Duodenal mucosa (tissue), 2 donors: ENCODE measurements at regions not wholly inside any gene's neighbourhood (a gene's known extent, or its start where the extent isn't known, plus 50 kb on each side); places are given as distances from the start of the nearest gene placed in this dataset.

ENCODE experiments used
- H3K27ac ChIP-seq: one replicate; pipeline ENCODE4 v1.7.0; 2013; ENCODE audit warnings: low read depth, low read length
- H3K27me3 ChIP-seq, 2 donors: one replicate each; pipeline ENCODE4 v1.7.0; 2013; ENCODE audit warnings: low read length in 2 of 2, control low read depth in 1 of 2; ENCODE audit not compliant: insufficient read depth in 2 of 2, control insufficient read depth in 1 of 2
- H3K36me3 ChIP-seq, 2 donors: one replicate each; pipeline ENCODE4 v1.7.0; 2013; ENCODE audit warnings: low read length in 2 of 2, control low read depth in 1 of 2; ENCODE audit not compliant: insufficient read depth in 2 of 2, control insufficient read depth in 1 of 2
- H3K4me1 ChIP-seq, 2 donors: one replicate each; pipeline ENCODE4 v1.7.0; 2013; ENCODE audit warnings: low read length in 2 of 2, control low read depth in 1 of 2; ENCODE audit not compliant: insufficient read depth in 2 of 2, control insufficient read depth in 1 of 2
- H3K4me3 ChIP-seq, 2 donors: one replicate each; pipeline ENCODE4 v1.7.0; 2013; ENCODE audit warnings: low read length in 2 of 2, low read depth in 1 of 2
- H3K9ac ChIP-seq, 2 donors: one replicate each; pipeline ENCODE4 v1.7.0; 2013; ENCODE audit warnings: low read length in 2 of 2, low read depth in 1 of 2
- H3K9me3 ChIP-seq, 2 donors: one replicate each; pipeline ENCODE4 v1.7.0; 2013; ENCODE audit warnings: low read length in 2 of 2, control low read depth in 1 of 2; ENCODE audit not compliant: control insufficient read depth in 1 of 2

DNA sequence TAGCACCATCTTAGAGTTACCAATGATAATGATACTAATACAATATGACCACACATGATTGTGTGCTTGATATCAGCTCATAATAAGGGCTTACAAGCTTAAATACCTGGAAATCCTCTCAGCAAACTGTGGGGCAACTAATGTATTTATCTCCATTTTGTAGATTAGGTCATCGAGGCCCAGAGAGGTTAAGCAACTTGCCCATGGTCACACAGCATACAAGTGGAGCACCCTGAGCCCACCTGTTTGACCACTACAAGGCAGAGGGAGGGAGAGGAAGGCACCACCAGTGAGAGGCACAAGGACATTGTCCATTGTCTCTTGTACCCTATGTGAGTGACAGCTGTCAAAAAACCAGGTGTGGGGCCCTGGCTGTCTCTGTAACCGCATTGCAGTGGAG is 123.7 kb downstream of the MIAT start:
- H3K9me3 ChIP-seq = peaks cover 6 to 7% of the 10 kb centered on the region in 2 donors
- H3K9ac ChIP-seq = no peak overlapping the region
- H3K27me3 ChIP-seq = no peaks in the 10 kb centered on the region
- no peak overlapping the region for H3K4me3 ChIP-seq
- no peaks in the 10 kb centered on the region for H3K4me1 ChIP-seq
- H3K36me3 ChIP-seq = peaks cover 26 to 66% of the 10 kb centered on the region in 2 donors
- H3K27ac ChIP-seq = no peak overlapping the region

DNA sequence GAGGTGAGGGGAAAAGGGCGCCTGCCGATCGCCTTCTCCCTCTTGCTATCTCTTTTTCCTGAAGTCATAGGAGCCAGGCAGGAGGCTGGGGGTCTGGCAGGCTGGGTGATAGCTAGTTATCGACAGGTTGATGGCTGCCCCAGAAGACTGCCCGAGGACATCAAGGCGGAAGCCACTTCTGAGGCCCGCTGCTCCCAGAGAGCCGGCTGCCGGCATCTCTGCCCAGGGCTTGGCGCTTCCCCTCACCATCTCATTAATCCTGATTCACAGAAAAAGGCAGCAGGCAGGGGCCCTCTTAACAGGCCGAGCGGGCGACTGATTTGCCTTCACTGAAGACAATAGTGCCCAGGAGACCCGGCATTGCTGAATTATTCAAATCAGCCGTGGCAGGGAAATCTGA is 124.2 kb downstream of the MIAT start:
- H3K27me3 ChIP-seq = no peaks in the 10 kb centered on the region
- no peak overlapping the region for H3K9ac ChIP-seq
- H3K9me3 ChIP-seq = peaks cover 6 to 7% of the 10 kb centered on the region in 2 donors
- H3K36me3 ChIP-seq = peaks cover 23 to 66% of the 10 kb centered on the region in 2 donors
- H3K4me3 ChIP-seq = no peak overlapping the region
- no peaks in the 10 kb centered on the region for H3K4me1 ChIP-seq
- no peak overlapping the region for H3K27ac ChIP-seq

DNA sequence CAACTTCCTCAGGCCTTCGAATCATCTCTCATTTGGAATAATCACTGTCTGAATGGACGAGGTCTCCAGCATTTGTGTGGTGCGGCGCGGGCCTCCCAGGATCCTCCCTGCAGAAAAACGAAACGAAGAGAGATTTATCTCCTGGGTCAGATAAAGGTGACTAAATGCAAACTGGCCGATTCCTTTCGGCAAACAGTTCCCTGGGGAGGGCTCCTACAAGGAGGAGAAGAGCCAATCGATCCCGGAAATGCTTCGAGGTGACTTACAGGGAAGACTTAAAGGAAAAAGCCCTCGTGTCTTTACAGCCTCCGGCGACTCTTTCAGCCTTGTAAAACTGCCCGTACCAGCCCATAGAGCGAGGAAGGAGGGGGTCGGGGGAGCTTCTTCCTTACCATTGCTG is 126.5 kb downstream of the MIAT start:
- H3K9ac ChIP-seq = no peak overlapping the region
- H3K4me3 ChIP-seq = no peak overlapping the region
- H3K9me3 ChIP-seq = peaks cover 6 to 7% of the 10 kb centered on the region in 2 donors
- no peaks in the 10 kb centered on the region for H3K4me1 ChIP-seq
- H3K27ac ChIP-seq = no peak overlapping the region
- H3K36me3 ChIP-seq = peaks cover 18 to 45% of the 10 kb centered on the region in 2 donors
- H3K27me3 ChIP-seq = no peaks in the 10 kb centered on the region

DNA sequence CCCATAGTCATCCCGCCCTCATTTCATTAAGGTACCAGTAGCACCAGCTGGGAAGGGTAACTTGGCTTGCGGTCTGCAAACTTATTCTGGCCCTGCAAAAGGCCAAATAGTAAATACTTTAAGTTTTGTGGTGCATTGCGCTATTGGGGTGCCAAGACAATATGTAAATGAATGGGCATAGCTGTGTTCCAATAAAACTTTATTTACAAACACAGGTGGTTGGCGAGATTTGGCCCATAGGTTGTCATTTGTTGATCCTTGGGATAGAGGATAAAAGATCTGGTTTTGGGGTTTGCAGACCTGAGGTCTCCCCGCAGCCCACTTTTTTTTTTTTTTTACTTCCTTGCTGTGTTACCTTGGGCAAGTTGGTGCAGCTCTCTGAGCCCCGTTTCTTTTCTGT is 127.4 kb downstream of the MIAT start:
- H3K27ac ChIP-seq = no peak overlapping the region
- peaks cover 15 to 36% of the 10 kb centered on the region in 2 donors for H3K36me3 ChIP-seq
- H3K9me3 ChIP-seq = peaks cover 3% of the 10 kb centered on the region in 2 donors
- no peaks in the 10 kb centered on the region for H3K4me1 ChIP-seq
- H3K27me3 ChIP-seq = no peaks in the 10 kb centered on the region
- no peak overlapping the region for H3K9ac ChIP-seq
- no peak overlapping the region for H3K4me3 ChIP-seq

DNA sequence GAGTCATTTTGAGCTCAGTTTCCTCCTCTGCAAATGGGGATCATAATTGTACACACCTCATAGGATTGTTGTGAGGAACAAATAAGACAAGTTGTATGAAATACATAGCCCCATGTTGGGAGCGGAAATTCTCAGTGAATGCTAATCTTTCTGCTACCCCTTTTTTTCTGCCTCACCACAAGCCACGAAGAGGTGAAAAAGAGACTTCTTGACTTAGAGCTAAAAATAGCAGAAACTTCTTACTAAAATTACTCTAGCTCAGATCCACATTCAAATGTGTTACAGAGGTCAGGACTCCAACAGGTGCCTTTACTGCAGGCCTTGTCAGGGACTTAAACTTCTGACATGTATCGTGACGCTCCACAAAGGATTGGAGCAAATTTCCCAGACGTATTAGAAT is 128.5 kb downstream of the MIAT start:
- H3K4me3 ChIP-seq = no peak overlapping the region
- no peak overlapping the region for H3K27ac ChIP-seq
- H3K36me3 ChIP-seq = peaks cover 5 to 34% of the 10 kb centered on the region in 2 donors
- H3K9me3 ChIP-seq = no peaks in the 10 kb centered on the region
- no peaks in the 10 kb centered on the region for H3K27me3 ChIP-seq
- no peaks in the 10 kb centered on the region for H3K4me1 ChIP-seq
- no peak overlapping the region for H3K9ac ChIP-seq

DNA sequence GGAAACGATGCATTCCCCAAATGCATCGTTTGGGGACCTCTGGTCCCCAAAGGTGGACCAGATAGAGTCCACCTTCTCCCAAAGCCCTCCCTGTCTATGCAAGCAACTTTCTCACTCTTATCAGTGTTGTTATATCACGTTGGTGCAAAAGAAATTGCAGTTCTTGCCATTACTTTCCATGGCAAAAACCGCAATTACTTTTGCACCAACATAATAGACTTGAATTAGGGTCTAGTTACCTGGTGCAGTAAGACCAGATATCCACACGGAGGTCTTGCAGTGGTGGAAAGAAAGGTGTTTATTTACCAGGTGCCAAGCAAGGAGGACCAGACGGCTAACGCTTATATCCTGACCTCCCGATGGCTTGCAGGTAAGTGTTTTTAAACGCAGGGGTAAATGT is 129.0 kb downstream of the MIAT start:
- H3K36me3 ChIP-seq = peaks cover under 1 to 33% of the 10 kb centered on the region in 2 donors

DNA sequence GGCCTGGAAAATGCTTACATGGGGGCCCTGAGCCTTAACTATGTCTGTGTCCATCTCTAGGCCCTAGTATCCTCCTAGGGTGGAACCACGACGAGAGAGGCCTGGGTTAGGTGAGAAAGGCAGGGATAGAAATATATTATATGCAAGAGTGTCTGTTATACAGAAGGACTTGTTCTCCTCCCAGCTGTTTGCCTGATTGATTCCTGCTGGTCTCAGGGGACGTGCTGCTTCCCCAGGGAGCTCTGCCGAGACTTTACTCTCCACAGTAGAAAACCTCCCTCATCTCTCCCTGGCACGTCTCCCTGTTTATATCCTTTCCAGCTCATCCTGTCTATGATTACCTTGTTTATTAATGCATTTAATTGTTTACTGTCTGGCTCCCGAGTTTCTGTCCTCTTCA is 132.6 kb downstream of the MIAT start:
- Histone ChIP-seq H3K27ac (no peak overlapping the region), H3K27me3 (no peaks in the 10 kb centered on the region), H3K9me3 (no peaks in the 10 kb centered on the region), H3K4me1 (no peaks in the 10 kb centered on the region), H3K4me3 (no peak overlapping the region), H3K36me3 (peaks cover 0 to 13% of the 10 kb centered on the region in 2 donors), H3K9ac (no peak overlapping the region)

More for the DNA sequence above, 129.0 kb downstream of the MIAT start:
- Histone ChIP-seq H3K4me1 (no peaks in the 10 kb centered on the region), H3K9ac (no peak overlapping the region), H3K4me3 (no peak overlapping the region), H3K27ac (no peak overlapping the region), H3K9me3 (no peaks in the 10 kb centered on the region), H3K27me3 (no peaks in the 10 kb centered on the region)

DNA sequence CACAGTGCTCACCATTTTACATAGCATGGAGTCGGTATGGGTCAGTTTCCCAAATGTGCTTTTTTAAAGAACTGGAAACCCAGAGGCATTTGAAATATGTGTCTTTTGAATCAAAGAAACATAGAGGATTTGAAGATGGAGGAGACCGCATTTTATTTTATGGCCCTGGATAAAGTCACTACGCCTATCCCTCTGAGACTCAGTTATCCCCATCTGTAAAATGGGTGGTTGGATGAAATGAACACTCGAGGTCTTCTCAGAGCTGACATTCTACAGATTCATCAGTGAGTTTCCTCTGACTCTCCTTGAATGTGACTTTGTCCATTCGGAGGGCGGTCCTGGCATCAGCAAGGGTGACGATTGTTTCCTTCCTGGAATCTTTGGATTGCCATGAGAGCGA is 135.1 kb downstream of the MIAT start:
- Histone ChIP-seq H3K4me3 (no peak overlapping the region), H3K4me1 (no peaks in the 10 kb centered on the region), H3K9ac (no peak overlapping the region), H3K9me3 (no peaks in the 10 kb centered on the region), H3K27ac (no peak overlapping the region), H3K27me3 (no peaks in the 10 kb centered on the region), H3K36me3 (peaks cover 2 to 13% of the 10 kb centered on the region in 2 donors)

DNA sequence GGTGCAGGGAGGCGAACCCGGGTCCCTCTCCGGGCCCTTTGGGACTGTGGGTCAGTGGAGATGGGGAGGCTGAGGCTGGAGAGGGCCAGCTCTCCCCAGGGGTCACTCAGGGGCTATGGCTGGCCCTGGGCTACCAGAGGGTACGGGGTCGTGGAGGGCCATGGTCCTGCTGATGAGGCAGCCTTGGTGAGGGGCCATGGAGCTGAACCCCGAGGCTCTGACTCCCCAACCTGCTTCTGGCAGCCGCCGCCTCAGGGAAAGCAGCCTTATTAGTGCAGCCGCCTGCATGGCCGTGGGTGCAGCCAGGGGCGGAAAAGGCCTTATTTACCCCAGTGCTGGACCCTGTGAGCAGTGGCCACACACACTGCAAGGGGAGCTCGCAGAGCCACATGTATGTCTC is 139.4 kb downstream of the MIAT start:
- Histone ChIP-seq H3K9me3 (no peaks in the 10 kb centered on the region), H3K36me3 (peaks cover 2 to 5% of the 10 kb centered on the region in 2 donors), H3K27ac (no peak overlapping the region), H3K4me3 (no peak overlapping the region), H3K4me1 (no peaks in the 10 kb centered on the region), H3K9ac (no peak overlapping the region), H3K27me3 (no peaks in the 10 kb centered on the region)

DNA sequence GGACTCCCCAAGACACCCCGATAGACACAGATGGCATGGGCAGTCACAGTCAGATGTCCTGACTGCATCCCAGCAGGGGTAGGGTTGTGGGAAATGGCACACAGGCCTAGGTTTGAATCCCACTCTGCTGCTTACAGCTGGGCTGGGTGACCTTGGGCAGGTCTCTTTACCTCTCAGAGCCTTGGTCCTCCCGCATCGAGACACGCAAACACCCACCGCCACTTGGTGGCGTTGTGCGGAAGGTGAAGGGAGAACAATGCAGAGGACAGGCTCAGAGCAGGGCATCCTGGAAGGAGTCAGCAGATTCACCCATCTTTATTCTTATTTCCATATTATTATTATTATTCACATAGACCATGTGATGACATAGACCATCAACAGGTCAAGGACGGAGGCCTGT is 140.5 kb downstream of the MIAT start:
- Histone ChIP-seq H3K36me3 (peaks cover 2 to 3% of the 10 kb centered on the region in 2 donors), H3K9me3 (no peaks in the 10 kb centered on the region), H3K27me3 (no peaks in the 10 kb centered on the region), H3K4me3 (no peak overlapping the region), H3K4me1 (no peaks in the 10 kb centered on the region), H3K9ac (no peak overlapping the region), H3K27ac (no peak overlapping the region)

DNA sequence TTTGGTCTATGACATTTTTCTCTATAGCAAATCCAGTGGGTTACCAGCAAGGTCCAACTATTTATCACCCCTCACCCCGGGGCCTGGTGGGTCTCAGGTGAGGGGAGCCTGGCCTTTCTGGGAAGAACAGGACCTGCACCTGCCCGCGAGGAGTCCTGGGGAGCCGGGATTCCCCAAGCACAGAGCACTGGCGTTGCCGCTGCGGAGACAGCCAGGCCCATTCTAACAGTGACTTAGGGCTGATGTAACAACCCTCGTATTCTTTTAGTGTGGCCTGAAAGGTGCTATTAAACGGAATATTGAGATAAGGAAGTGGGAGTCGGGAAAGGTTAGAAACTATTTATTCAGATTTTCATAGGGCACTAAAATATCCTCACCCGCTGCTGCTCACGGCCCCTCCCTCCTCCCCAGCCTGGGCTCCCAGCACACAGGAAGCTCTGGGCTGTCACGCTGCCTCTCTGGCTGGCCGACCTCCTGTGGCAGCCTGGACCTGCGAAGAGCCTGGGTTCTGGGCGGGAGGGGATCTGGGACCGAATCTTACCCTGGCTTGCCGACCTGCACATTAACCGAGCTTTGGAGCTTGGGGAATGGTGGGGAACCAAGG is 141.2 kb downstream of the MIAT start:
- H3K36me3 ChIP-seq = peaks cover 0 to 2% of the 10 kb centered on the region in 2 donors
- H3K27me3 ChIP-seq = no peaks in the 10 kb centered on the region
- no peaks in the 10 kb centered on the region for H3K9me3 ChIP-seq
- H3K4me3 ChIP-seq = no peak overlapping the region
- no peak overlapping the region for H3K27ac ChIP-seq
- H3K9ac ChIP-seq = no peak overlapping the region
- H3K4me1 ChIP-seq = no peaks in the 10 kb centered on the region
